Activated T-helper 9 cell treated with anti-CD3 and anti-CD28 coated beads, Interleukin-2, amount 50 U/mL, for 16 hours (primary cell): ENCODE measurements at regions not wholly inside any gene's neighbourhood (a gene's known extent, or its start where the extent isn't known, plus 50 kb on each side); places are given as distances from the start of the nearest gene placed in this dataset.

ENCODE experiments used
- DNase-seq: peaks from one replicate; pipeline ENCODE4 v3.0.0-alpha.2; 2020; ENCODE audit warnings: low read depth

- DNase-seq, result no peak
Measured at GRCh38 chr13:104045907-104046306, 979.7 kb upstream of the SLC10A2 start.

- DNase-seq, result no peak
Measured at GRCh38 chr13:104043184-104043583, 977.0 kb upstream of the SLC10A2 start.

GRCh38 chr13:104034891-104035290 lies 968.7 kb upstream of the SLC10A2 start:
- DNase-seq, result no peak

DNA sequence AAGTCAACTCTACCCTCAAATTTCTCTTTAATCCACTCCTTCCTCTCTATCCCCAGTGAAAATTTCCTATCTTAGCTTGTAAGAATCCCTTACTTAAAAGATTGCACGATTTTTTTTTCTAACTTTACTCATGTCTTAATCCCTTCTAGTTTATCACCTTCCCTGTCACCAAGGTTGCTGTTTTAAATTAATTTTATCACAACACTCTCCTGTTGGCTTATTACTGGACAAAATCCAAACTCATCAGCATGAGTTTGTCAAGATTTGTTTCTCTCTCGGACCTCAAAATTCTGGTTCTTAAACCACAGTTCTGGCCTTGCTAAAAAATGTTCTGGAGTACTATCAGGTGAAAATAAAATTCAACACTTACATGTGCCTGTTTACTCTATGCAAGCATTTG lies 959.1 kb upstream of the SLC10A2 start:
- DNase-seq, result no peak

- DNase-seq, result no peak
Measured at GRCh38 chr13:104024416-104025170, 958.4 kb upstream of the SLC10A2 start.

DNA sequence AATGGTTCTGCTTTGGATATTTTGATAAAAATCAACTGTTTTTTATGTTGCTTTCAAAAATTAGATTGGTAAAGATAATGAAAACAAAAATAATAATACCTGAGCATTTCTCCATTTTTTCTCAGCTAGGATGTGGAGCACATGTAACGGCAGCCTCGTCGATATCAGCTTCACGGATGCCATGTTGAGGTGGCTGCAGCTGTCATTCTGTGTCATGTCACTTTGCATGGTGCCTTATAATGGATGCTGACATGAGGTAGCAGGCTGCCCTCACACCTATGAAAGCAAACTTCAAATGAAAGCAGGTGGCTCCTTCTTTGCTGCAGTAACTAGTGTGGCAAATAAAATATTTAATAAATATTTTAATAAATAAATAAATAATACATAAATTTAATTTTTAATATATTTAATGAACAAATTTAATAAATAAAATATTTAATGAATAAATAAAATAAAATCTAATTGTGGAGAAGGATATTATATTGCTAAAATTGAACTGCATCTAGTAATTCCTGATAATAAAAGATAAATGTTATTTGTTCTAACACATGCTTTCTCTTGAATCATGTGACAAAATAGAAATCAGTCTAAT lies 955.7 kb upstream of the SLC10A2 start:
- DNase-seq, result no peak

- no peak for DNase-seq
Measured at GRCh38 chr13:104017317-104017716, 951.1 kb upstream of the SLC10A2 start.

DNA sequence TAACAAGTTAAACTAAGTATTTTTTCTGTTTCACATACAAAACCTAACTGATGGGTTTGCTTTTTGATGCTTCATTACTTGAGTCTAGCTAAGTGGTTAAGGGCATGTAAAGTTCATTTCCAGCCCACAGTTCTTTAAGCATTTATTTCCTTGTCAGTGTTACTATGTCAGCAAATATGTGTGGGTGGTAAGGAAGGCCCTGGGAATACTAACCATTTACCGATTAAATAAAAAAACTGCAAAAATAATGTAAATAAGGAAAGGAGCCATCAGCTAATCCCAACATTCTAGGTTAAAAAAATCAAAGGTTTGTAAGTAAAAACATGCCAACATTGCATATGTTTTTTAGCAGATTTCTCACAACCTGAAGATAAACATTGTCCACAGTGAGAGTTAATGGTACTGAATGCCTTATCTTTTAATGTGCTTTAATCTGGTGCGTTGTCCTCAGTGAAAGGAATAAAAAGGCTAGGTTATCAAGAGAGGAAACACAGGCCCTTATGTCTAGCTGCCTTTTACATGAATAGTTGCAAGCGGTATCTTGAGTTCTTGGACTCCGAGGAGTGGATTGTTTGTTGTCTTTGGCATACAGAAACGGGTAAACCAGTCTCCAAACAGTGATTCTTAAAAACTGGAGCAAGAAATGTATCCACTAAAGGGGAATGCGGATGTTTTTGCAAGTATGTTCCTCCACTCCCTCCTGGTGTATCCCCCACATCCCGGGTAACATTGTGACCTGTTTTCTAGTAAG lies 949.6 kb upstream of the SLC10A2 start:
- DNase-seq, result no peak

- no peak for DNase-seq
Measured at GRCh38 chr13:104014803-104015645, 948.8 kb upstream of the SLC10A2 start.

DNA sequence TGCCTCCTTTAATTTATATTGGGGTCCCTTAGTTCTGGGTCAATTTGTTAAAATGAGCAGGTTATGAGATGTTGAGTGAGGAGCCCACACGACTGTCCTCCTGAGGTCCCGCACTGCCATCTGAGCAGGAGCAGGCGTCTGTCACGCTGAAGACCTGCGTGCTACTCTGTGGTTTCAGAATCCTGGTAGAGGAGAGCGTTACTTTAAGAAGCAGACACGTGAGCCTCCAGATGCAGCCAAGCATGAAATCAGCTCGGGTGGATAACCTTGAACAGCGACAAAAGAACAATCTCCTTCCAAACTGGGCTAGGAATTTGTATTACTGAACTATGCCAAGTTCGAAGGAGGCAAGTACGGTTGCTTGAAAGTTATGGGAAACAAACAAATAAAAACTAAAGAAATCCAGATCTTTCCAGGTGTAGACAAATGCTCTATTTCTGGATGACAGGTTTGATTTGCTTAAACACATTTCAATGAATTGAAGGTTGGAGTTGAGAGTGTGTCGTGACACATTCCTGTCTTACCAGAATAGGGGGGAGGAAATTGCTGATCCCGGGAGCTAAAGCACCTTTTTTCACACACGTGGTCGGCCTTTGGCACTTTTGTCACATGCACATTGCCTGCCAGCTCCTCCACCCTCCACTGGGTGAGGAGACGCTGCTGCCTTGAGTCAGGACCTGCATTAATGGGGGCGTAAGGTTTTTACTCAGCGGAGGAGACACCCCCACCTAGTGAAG lies 945.5 kb upstream of the SLC10A2 start:
- DNase-seq, result no peak

GRCh38 chr13:104008541-104009435 lies 942.6 kb upstream of the SLC10A2 start:
- no peak for DNase-seq

DNA sequence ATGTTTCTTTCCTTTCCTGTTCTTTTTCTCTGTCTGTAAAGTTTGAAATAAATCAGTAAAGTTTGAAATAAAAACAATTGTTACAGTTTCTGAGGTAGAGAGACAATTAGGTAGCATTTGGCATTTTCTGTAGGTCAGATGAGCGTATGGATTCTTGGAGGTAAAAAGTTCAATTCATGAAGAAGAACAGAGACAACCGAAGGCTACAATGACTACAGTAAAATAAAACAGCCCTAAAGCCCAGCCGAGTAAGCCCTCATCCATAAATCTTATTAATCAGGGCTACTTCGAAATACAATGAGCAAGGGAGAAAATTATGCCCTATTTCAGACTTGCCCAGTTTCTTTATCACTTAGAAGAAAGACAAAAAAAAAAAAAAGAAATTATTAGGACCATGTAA lies 941.9 kb upstream of the SLC10A2 start:
- DNase-seq, result no peak

GRCh38 chr13:104006625-104007075 lies 940.4 kb upstream of the SLC10A2 start:
- DNase-seq, result no peak

- no peak for DNase-seq
Measured at GRCh38 chr13:104004572-104004971, 938.4 kb upstream of the SLC10A2 start.

DNA sequence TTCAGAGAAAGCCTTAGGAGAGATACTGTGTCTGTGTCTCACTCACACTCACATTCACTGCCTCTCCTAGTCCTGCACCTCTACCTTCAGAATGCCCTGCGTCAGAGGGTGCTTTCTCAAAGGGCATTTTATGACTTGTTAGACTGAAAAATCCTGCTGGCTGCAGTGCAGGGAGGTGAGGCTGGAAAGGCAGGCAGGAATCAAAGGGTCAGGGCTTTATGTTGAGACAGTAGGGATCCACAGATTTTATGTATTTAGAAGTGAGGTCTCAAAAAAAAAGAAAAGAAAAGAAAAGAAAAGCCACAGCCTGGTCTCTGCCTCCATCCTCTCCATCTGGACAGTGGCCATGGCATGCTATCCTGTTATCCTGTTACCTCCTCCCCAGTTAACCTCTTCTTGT lies 936.0 kb upstream of the SLC10A2 start:
- no peak for DNase-seq

GRCh38 chr13:104001766-104002165 lies 935.5 kb upstream of the SLC10A2 start:
- DNase-seq, result no peak

DNA sequence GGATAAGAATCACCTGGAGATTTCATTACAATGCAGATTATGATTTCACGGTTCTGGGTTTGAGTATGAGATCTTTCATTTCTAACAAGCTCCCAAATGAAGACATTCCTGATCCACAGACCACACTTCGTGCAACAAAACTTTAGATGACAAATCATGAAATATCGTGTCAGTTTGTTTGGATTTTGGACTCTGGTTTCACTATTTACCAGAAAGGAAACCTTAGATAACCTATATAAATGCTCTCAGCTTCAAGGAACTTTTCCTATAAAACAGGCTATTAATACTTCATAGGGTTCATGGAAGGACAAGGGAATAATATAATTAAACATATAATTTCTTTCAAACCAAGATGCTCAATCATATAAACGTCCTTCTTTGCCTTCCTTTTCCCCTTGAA lies 930.5 kb upstream of the SLC10A2 start:
- DNase-seq, result no peak

DNA sequence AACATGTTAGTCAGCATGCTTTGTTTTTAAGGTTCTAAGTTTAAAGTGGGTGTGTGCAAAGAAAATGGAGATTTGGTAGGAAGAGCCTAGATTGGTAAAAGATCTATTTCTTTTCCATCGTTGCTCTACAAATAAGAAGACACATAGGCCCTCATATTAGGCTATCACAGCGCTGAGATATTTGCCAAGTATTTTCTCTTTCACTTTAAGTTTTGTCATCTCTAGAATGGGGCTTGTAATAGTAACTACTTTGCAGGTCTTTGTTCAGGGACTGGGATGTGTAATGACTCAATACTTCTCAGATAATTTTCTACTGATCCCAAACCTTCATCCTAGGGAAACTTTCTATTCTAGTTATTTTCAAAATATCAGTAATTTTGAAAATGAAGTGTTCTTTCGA lies 917.7 kb upstream of the SLC10A2 start:
- DNase-seq, result no peak

DNA sequence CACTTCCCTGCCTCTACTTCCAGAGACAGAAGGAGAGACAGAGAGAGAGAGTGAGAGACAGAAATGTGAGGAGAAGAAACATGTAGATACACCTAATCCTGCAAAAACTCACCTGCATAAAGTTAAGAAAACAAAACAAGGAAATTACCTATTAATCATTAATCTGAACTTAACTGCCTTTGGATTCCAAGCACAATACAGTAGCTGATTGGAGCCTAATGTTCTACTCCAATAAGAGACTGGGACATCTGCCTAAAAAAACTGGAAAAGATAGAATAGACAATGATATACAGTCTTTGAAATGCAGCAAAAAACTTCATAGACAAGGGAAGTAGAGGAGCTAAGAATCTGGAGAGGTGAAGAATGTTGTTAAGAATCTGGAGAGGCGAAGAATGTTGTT lies 910.2 kb upstream of the SLC10A2 start:
- DNase-seq, result no peak

DNA sequence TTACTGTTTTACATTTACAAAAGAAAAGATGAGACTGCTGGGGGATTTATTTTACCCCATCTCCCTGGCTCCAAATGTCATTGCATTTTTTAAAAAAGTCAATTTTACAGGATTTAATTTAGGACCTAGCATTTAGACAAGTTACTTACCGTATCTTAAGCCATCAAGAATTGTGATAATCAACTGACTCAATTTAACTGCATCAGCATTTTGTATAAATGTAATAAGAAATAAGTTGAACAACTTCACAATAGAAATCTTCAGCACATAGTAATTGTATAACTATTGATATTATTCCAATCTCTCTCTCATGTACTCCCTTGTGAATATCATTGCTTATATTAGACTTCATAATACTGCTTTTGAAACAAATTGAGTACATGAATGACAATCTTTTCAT lies 907.5 kb upstream of the SLC10A2 start:
- DNase-seq, result no peak
